Adrenal gland (tissue), 5 donors: ENCODE measurements at regions not wholly inside any gene's neighbourhood (a gene's known extent, or its start where the extent isn't known, plus 50 kb on each side); places are given as distances from the start of the nearest gene placed in this dataset.

Experiments used
- CTCF ChIP-seq, 6 experiments: fragments of 450-650 bp in 4 of 6; fragments of 200-600 bp in 2 of 6; sonication (generic) in 1 of 6; IDR thresholded peaks; 1 replicate in 5 of 6; 2 replicates in 1 of 6; pipeline versions ENCODE4 v1.5.1 to v1.8.0; 2016 to 2021; ENCODE audit warnings: antibody characterized with exemption in 6 of 6, mild to moderate bottlenecking in 2 of 6, moderate library complexity in 1 of 6
- POLR2A ChIP-seq, 2 donors: fragments of 450-650 bp; IDR thresholded peaks; one replicate each; pipeline ENCODE4 v1.6.1; 2017; ENCODE audit warnings: antibody characterized with exemption in 2 of 2, mild to moderate bottlenecking in 2 of 2, moderate library complexity in 1 of 2
- donor health status: DM: no; HTN: no; CAD: no.

- no peak for TF ChIP-seq CTCF (IDR thresholded peaks at IDR 0.05)
- no peak for TF ChIP-seq POLR2A (IDR thresholded peaks at IDR 0.05)
Measured at GRCh38 chr17:77824102-77824779, 134.3 kb upstream of the TNRC6C start.
